GM18502 (cell line): ENCODE measurements at regions not wholly inside any gene's neighbourhood (a gene's known extent, or its start where the extent isn't known, plus 50 kb on each side); places are given as distances from the start of the nearest gene placed in this dataset.
"Not testable (repeated sequence)": the region's sequence is repeated elsewhere in the genome, so short reads cannot be mapped to it uniquely, and the experiment has no call there.

ENCODE experiments used
- ATAC-seq: cut with Tn5 transposase; IDR thresholded peaks from one replicate; pipeline ENCODE4 v1.9.1; 2021; ENCODE audit warnings: mild to moderate bottlenecking; ENCODE audit not compliant: unreplicated experiment, poor library complexity

- ATAC-seq: no peak
Observed at GRCh38 chr6:94902974-94903628, 674.2 kb upstream of the MANEA start.

- ATAC-seq: no peak
Observed at GRCh38 chr6:94899191-94899590, 678.1 kb upstream of the MANEA start.

- ATAC-seq: no peak
Observed at GRCh38 chr6:94894300-94894699, 683.0 kb upstream of the MANEA start.

GRCh38 chr6:94893327-94893726 lies 684.0 kb upstream of the MANEA start:
- ATAC-seq: no peak

GRCh38 chr6:94873819-94874218 lies 703.5 kb upstream of the MANEA start:
- not testable (repeated sequence) for ATAC-seq

- ATAC-seq: no peak
Observed at GRCh38 chr6:94862112-94862511, 715.2 kb upstream of the MANEA start.

GRCh38 chr6:94859924-94860323 lies 717.4 kb upstream of the MANEA start:
- ATAC-seq: no peak

- not testable (repeated sequence) for ATAC-seq
Observed at GRCh38 chr6:94856999-94857398, 720.3 kb upstream of the MANEA start.

- not testable (repeated sequence) for ATAC-seq
Observed at GRCh38 chr6:94851329-94851728, 726.0 kb upstream of the MANEA start.

GRCh38 chr6:94845742-94846141 lies 731.6 kb upstream of the MANEA start:
- ATAC-seq: no peak

- ATAC-seq: no peak
Observed at GRCh38 chr6:94835264-94835663, 742.1 kb upstream of the MANEA start.

GRCh38 chr6:94813806-94814205 lies 763.5 kb upstream of the MANEA start:
- no peak for ATAC-seq

GRCh38 chr6:94801344-94801743 lies 776.0 kb upstream of the MANEA start:
- no peak for ATAC-seq

- no peak for ATAC-seq
Observed at GRCh38 chr6:94785514-94785913, 791.8 kb upstream of the MANEA start.

- not testable (repeated sequence) for ATAC-seq
Observed at GRCh38 chr6:94785081-94785480, 792.3 kb upstream of the MANEA start.

GRCh38 chr6:94769197-94769596 lies 808.1 kb upstream of the MANEA start:
- ATAC-seq: no peak

GRCh38 chr6:94751641-94752329 lies 825.5 kb upstream of the MANEA start:
- ATAC-seq: peak; percentile 96

- ATAC-seq: no peak
Observed at GRCh38 chr6:94736236-94736635, 841.1 kb upstream of the MANEA start.

- no peak for ATAC-seq
Observed at GRCh38 chr6:94735270-94735669, 842.1 kb upstream of the MANEA start.

GRCh38 chr6:94734751-94735150 lies 842.6 kb upstream of the MANEA start:
- ATAC-seq: no peak

GRCh38 chr6:94733066-94733465 lies 844.3 kb upstream of the MANEA start:
- ATAC-seq: no peak

GRCh38 chr6:94727710-94728109 lies 849.6 kb upstream of the MANEA start:
- no peak for ATAC-seq
